Hindlimb muscle (tissue), 1 donor: ENCODE measurements at regions not wholly inside any gene's neighbourhood (a gene's known extent, or its start where the extent isn't known, plus 50 kb on each side); places are given as distances from the start of the nearest gene placed in this dataset.
"Not testable (repeated sequence)": the region's sequence is repeated elsewhere in the genome, so short reads cannot be mapped to it uniquely, and the experiment has no call there.

ENCODE experiments used
- DNase-seq: peaks from one replicate; pipeline ENCODE4 v3.0.0-alpha.2; 2013

- DNase-seq: no peak
Measured at GRCh38 chr13:56752636-56753035, 388.1 kb upstream of the PRR20A start.

GRCh38 chr13:56755181-56755935 is 385.4 kb upstream of the PRR20A start:
- peak; percentile 39 for DNase-seq

GRCh38 chr13:56763333-56763732 is 377.4 kb upstream of the PRR20A start:
- DNase-seq: not testable (repeated sequence)

GRCh38 chr13:56773148-56773547 is 367.6 kb upstream of the PRR20A start:
- no peak for DNase-seq

- DNase-seq: no peak
Measured at GRCh38 chr13:56789527-56789926, 351.2 kb upstream of the PRR20A start.

- no peak for DNase-seq
Measured at GRCh38 chr13:56837161-56837560, 303.6 kb upstream of the PRR20A start.

- DNase-seq: no peak
Measured at GRCh38 chr13:56850852-56851251, 289.9 kb upstream of the PRR20A start.

- no peak for DNase-seq
Measured at GRCh38 chr13:56861476-56861875, 279.2 kb upstream of the PRR20A start.

- DNase-seq: no peak
Measured at GRCh38 chr13:56864451-56864850, 276.3 kb upstream of the PRR20A start.

- no peak for DNase-seq
Measured at GRCh38 chr13:56865416-56865815, 275.3 kb upstream of the PRR20A start.

GRCh38 chr13:56869671-56870070 is 271.0 kb upstream of the PRR20A start:
- DNase-seq: no peak

GRCh38 chr13:56886398-56886797 is 254.3 kb upstream of the PRR20A start:
- no peak for DNase-seq

GRCh38 chr13:56888455-56888854 is 252.3 kb upstream of the PRR20A start:
- no peak for DNase-seq

- DNase-seq: no peak
Measured at GRCh38 chr13:56893843-56894242, 246.9 kb upstream of the PRR20A start.

GRCh38 chr13:56900549-56901279 is 240.0 kb upstream of the PRR20A start:
- DNase-seq: no peak

GRCh38 chr13:56902276-56902675 is 238.4 kb upstream of the PRR20A start:
- DNase-seq: no peak

- DNase-seq: no peak
Measured at GRCh38 chr13:56903710-56904282, 236.9 kb upstream of the PRR20A start.

GRCh38 chr13:56906909-56907308 is 233.8 kb upstream of the PRR20A start:
- DNase-seq: no peak

GRCh38 chr13:56907766-56908165 is 233.0 kb upstream of the PRR20A start:
- DNase-seq: no peak

- DNase-seq: no peak
Measured at GRCh38 chr13:56909896-56910600, 230.7 kb upstream of the PRR20A start.

- DNase-seq: no peak
Measured at GRCh38 chr13:56917966-56918365, 222.8 kb upstream of the PRR20A start.

GRCh38 chr13:56923626-56924140 is 217.0 kb upstream of the PRR20A start:
- DNase-seq: peak; percentile 36

- no peak for DNase-seq
Measured at GRCh38 chr13:56924401-56924800, 216.3 kb upstream of the PRR20A start.
